ENCODE measurements at regions not wholly inside any gene's neighbourhood (a gene's known extent, or its start where the extent isn't known, plus 50 kb on each side); places are given as distances from the start of the nearest gene placed in this dataset.
A peak's percentile ranks its signal among the peaks of the same experiment; 100 is the strongest.

DNA sequence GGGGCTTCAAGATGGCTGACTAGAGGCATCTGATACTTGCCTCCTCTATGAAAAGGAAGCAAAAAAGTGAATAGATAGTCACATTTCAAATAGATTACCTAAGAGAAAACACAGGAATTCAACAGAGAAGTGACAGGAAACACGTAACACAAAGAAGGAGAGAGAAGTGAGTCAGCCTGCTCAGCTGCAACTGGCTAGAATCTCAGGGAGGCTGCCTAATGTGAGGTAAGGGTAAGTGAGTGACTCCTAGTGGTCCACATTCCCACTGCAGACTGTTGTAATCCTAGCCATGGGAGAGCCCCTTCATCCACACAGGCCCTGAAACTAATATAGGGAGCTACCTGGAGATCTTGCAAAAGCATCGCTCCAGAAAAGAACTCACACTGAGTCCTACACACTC is 179.2 kb downstream of the SLC7A11 start:
- H3K36me3 Mint-ChIP-seq (ENCODE audit: low read depth): no peaks in the 10 kb centered on the region
- no peak overlapping the region for H3K27ac Mint-ChIP-seq (ENCODE audit: unreplicated experiment)
- TF ChIP-seq, protein P1, sequence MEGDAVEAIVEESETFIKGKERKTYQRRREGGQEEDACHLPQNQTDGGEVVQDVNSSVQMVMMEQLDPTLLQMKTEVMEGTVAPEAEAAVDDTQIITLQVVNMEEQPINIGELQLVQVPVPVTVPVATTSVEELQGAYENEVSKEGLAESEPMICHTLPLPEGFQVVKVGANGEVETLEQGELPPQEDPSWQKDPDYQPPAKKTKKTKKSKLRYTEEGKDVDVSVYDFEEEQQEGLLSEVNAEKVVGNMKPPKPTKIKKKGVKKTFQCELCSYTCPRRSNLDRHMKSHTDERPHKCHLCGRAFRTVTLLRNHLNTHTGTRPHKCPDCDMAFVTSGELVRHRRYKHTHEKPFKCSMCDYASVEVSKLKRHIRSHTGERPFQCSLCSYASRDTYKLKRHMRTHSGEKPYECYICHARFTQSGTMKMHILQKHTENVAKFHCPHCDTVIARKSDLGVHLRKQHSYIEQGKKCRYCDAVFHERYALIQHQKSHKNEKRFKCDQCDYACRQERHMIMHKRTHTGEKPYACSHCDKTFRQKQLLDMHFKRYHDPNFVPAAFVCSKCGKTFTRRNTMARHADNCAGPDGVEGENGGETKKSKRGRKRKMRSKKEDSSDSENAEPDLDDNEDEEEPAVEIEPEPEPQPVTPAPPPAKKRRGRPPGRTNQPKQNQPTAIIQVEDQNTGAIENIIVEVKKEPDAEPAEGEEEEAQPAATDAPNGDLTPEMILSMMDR (IDR thresholded peaks at IDR 0.05): peak; percentile 52
- no peaks in the 10 kb centered on the region for H3K27me3 Mint-ChIP-seq (ENCODE audit: low read depth)
- peaks cover 7% of the 10 kb centered on the region for H3K9me3 Mint-ChIP-seq (ENCODE audit: low read depth)
- H3K4me3 Mint-ChIP-seq (ENCODE audit: unreplicated experiment): no peak overlapping the region
- DNase-seq (ENCODE audit: low spot score): no peak
- H3K4me1 Mint-ChIP-seq (ENCODE audit: low read depth): peaks cover 6% of the 10 kb centered on the region

DNA sequence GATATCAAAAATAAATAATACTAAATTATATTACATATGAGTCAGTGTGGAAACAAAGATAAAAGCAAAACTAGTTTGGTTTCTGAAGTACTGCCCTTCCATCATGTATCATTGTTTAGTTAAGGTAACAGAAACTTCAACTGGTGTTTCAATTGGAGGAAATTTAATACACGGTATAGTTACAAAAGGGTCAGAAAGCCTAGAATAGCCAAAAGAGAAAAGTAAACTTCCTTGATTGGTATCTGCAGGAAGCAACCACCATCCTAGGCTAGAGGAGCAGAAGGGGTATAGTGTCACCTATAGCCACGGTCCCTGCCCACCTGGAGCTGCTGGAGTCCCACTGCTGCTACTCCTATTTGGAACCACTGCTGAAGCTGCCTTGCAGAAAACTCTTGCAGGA is 185.6 kb downstream of the SLC7A11 start:
- H3K4me1 Mint-ChIP-seq (ENCODE audit: low read depth): peaks cover 24% of the 10 kb centered on the region
- H3K27me3 Mint-ChIP-seq (ENCODE audit: low read depth): no peaks in the 10 kb centered on the region
- H3K36me3 Mint-ChIP-seq (ENCODE audit: low read depth): no peaks in the 10 kb centered on the region
- DNase-seq (ENCODE audit: low spot score): no peak
- H3K4me3 Mint-ChIP-seq (ENCODE audit: unreplicated experiment): no peak overlapping the region
- no peaks in the 10 kb centered on the region for H3K9me3 Mint-ChIP-seq (ENCODE audit: low read depth)
- TF ChIP-seq, protein P1 (IDR thresholded peaks at IDR 0.05): no peak
- H3K27ac Mint-ChIP-seq (ENCODE audit: unreplicated experiment): no peak overlapping the region

DNA sequence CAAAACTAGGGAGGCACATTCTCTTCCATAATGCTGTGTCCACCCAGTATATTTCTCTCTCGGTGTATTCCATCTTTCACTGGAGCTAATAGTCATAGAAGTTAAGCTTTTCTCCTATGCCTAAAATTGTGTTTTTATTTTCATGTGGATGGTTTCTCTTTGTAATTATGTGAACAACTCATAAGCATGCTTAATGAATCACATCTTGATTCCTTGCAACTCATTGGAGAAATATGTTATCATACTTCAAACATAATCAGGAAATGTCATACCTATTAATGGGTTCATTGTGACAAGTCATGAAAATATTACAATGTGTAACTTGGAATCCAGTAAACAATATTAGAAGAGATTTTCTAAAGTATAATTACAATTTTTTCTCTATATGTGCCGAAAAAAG is 186.3 kb downstream of the SLC7A11 start:
- peaks cover 29% of the 10 kb centered on the region for H3K4me1 Mint-ChIP-seq (ENCODE audit: low read depth)
- no peak for DNase-seq (ENCODE audit: low spot score)
- TF ChIP-seq, protein P1 (IDR thresholded peaks at IDR 0.05): no peak

DNA sequence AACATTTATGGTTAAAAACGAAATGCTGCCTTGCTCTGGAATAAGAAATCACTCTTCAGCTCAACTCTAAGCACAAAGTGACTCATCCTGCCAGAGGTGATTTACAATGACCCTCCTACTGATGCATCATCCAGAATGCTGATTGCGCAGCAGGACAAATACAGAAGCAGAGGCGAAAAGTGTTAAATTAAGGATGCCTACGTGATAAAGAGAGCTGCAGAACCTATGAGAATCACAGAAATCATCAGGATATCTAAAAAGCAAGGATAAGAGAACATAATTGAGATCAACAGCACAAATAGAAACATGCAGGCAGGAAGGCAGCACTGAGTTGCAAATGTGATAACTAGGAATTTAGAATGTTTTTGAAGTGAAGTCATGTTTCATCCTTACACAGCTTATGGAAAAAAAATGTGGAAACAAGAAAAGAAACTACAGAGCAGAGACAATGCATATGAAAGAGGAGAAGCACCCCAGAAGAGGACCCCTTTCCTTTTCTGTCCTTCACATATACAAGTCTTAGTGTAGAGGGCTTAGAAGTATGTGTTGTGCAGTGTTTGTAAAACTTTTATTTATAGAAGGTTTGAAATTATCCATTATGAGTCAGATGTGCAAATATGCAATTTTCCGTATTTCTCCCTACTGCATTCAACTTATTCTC is 188.4 kb downstream of the SLC7A11 start:
- Mint-ChIP-seq H3K27ac (ENCODE audit: unreplicated experiment) (peak overlapping the region; percentile 93), H3K36me3 (ENCODE audit: low read depth) (no peaks in the 10 kb centered on the region), H3K9me3 (ENCODE audit: low read depth) (no peaks in the 10 kb centered on the region), H3K4me1 (ENCODE audit: low read depth) (peaks cover 30% of the 10 kb centered on the region), H3K4me3 (ENCODE audit: unreplicated experiment) (peak overlapping the region; percentile 54), H3K27me3 (ENCODE audit: low read depth) (no peaks in the 10 kb centered on the region)
- TF ChIP-seq, protein P1 (IDR thresholded peaks at IDR 0.05): peak; percentile 18
- DNase-seq (ENCODE audit: low spot score): no peak

More for the DNA sequence above, 186.3 kb downstream of the SLC7A11 start:
- Mint-ChIP-seq H3K9me3 (ENCODE audit: low read depth) (no peaks in the 10 kb centered on the region), H3K4me3 (ENCODE audit: unreplicated experiment) (no peak overlapping the region), H3K36me3 (ENCODE audit: low read depth) (no peaks in the 10 kb centered on the region), H3K27me3 (ENCODE audit: low read depth) (no peaks in the 10 kb centered on the region), H3K27ac (ENCODE audit: unreplicated experiment) (no peak overlapping the region)

DNA sequence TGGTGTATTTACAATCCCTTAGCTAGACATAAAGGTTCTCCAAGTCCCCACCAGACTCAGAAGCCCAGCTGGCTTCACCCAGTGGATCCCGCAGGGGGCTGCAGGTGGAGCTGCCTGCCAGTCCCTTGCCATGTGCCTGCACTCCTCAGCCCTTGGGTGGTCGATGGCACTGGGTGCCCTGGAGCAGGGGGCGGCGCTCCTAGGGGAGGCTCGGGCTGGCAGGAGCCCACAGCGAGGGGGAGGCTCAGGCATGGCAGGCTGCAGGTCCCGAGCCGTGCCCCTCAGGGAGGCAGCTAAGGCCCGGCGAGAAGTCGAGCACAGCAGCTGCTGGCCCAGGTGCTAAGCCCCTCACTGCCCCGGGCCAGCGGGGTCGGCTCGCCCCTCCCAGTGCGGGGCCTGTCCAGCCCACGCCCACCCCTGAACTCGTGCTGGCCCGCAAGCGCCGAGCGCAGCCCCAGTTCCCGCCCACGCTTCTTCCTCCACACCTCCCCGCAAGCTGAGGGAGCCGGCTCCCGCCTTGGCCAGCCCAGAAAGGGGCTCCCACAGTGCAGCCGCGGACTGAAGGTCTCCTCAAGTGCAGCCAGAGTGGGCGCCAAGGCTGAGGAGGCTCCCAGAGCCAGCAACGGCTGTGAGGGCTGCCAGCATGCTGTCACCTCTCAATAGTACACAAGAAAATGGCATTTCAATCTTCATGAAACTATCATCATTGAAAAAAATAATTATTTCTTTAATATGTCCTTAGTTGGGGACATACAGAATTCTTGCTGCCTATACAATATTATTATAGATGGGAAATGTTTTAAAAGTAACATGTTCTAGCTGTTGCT is 189.1 kb downstream of the SLC7A11 start:
- no peak overlapping the region for H3K4me3 Mint-ChIP-seq (ENCODE audit: unreplicated experiment)
- no peaks in the 10 kb centered on the region for H3K27me3 Mint-ChIP-seq (ENCODE audit: low read depth)
- no peaks in the 10 kb centered on the region for H3K36me3 Mint-ChIP-seq (ENCODE audit: low read depth)
- peaks cover 30% of the 10 kb centered on the region for H3K4me1 Mint-ChIP-seq (ENCODE audit: low read depth)
- TF ChIP-seq, protein P1 (IDR thresholded peaks at IDR 0.05): no peak
- peak overlapping the region; percentile 93 for H3K27ac Mint-ChIP-seq (ENCODE audit: unreplicated experiment)
- no peaks in the 10 kb centered on the region for H3K9me3 Mint-ChIP-seq (ENCODE audit: low read depth)
- DNase-seq (ENCODE audit: low spot score): peak; percentile 77

Data from chondrocyte (in vitro differentiated cells).